ENCODE measurements at regions not wholly inside any gene's neighbourhood (a gene's known extent, or its start where the extent isn't known, plus 50 kb on each side); places are given as distances from the start of the nearest gene placed in this dataset.

DNA sequence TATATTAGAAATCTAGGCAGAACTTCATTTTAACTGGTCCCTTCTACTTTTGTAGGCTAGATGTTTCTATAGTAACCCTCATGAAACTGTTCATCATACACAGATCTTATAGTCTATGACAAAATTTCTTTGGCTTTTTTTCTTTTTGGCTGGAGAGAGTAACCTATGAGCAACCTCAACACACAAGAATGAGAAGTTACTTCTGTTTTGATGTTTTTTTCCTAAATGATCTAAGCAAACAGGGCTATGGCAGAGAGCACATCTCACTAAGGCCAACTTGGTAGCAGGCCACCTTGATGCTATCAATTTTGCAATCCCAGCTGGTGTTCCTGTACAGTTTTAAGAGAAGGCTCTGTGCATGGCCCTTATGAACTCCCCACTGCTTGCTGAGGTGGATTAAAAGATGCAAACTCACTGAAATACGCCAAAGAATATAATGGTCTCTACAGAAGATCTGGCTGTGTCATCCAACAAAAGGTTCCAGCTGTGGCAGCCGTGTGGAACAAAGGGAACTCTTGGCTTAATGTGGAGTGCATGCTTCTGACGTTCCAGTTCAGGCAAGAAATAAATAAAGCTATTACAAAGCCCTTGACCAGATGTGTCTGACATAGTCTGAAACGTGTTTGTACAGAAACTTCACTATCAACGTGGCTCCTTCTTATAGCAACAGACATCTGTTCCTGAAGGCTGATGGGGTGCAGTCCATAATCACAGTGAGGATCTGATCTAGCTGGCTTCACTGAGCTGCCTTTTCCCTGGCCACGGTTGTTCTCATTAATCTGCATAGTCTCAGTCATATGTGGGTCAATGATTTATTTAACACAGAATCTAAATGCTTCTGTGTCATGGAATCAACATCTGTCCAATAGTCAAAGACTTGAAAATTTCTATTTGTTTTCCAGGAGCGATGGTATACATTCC is 481.1 kb downstream of the BMP2 start:
- Histone ChIP-seq H2AK5ac (ENCODE audit: low read depth, low read length) (no peak overlapping the region), H3K27ac (ENCODE audit: insufficient read depth, low read length) (no peak overlapping the region), H4K20me1 (ENCODE audit: insufficient read depth, low read length) (no peaks in the 10 kb centered on the region), H2AFZ (replicated peaks; ENCODE audit: low read length, poor library complexity) (no peak overlapping the region), H3K9me1 (ENCODE audit: insufficient read depth, low read length) (no peaks in the 10 kb centered on the region), H2BK120ac (ENCODE audit: low read depth, low read length) (no peak overlapping the region), H2AK9ac (replicated peaks; ENCODE audit: low read depth, low read length, poor library complexity) (no peak overlapping the region), H3K4ac (ENCODE audit: low read depth, low read length) (no peak overlapping the region), H3K27me3 (ENCODE audit: control insufficient read depth, insufficient read depth, low read length) (no peaks in the 10 kb centered on the region), H3K4me1 (ENCODE audit: control insufficient read depth, insufficient read depth, low read length) (no peaks in the 10 kb centered on the region), H3K23ac (ENCODE audit: low read depth, low read length) (no peak overlapping the region), H2BK5ac (ENCODE audit: low read depth, low read length, poor library complexity, severe bottlenecking) (no peak overlapping the region), H3K9me3 (ENCODE audit: control insufficient read depth, insufficient read depth, low read length) (no peaks in the 10 kb centered on the region), H3K79me1 (ENCODE audit: low read depth in 1 of 2, low read length in 2 of 2) (no peaks in the 10 kb centered on the region), H4K5ac (ENCODE audit: low read depth, low read length) (no peak overlapping the region), H4K91ac (ENCODE audit: insufficient read depth, low read depth, low read length) (no peak overlapping the region), H3K36me3 (ENCODE audit: control insufficient read depth, insufficient read depth, low read length) (no peaks in the 10 kb centered on the region), H3K9ac (ENCODE audit: low read depth, low read length) (no peak overlapping the region), H2BK20ac (ENCODE audit: low read depth, low read length) (no peak overlapping the region), H3K56ac (ENCODE audit: extremely low read depth, insufficient read depth, low read length) (no peak overlapping the region), H3K4me2 (ENCODE audit: low read depth, low read length) (no peak overlapping the region), H2BK15ac (ENCODE audit: low read depth, low read length) (no peak overlapping the region), H3K4me3 (ENCODE audit: insufficient read depth, low read depth, low read length) (no peak overlapping the region), H3K18ac (ENCODE audit: low read depth, low read length) (no peak overlapping the region), H3K14ac (replicated peaks; ENCODE audit: low read depth, low read length) (no peak overlapping the region), H4K8ac (ENCODE audit: low read depth in 2 of 2, low read length in 2 of 2) (no peak overlapping the region)
- ChIA-PET POLR2A (ENCODE audit: unreplicated experiment) (no interaction called here), CTCF (no interaction called here)
- ATAC-seq (ENCODE audit: low read depth) (no peak), DNase-seq (no peak)
- WGBS, 2 experiments (ENCODE audit: extremely low coverage in 2 of 2, insufficient read length in 1 of 2) = no CpG with 5 or more reads among the region's 7 CpGs
- dilution Hi-C loops (cut with HindIII; ENCODE audit: low sequenced_read_pairs, unreplicated experiment) (no loop called here), intact Hi-C loops (cut with micrococcal nuclease) (no loop called here), in situ Hi-C loops (cut with MboI; ENCODE audit: low sequenced_read_pairs) (no loop called here)
- BruUV-seq (replicated peaks) = no TSS peak
- TF ChIP-seq, protein P1, sequence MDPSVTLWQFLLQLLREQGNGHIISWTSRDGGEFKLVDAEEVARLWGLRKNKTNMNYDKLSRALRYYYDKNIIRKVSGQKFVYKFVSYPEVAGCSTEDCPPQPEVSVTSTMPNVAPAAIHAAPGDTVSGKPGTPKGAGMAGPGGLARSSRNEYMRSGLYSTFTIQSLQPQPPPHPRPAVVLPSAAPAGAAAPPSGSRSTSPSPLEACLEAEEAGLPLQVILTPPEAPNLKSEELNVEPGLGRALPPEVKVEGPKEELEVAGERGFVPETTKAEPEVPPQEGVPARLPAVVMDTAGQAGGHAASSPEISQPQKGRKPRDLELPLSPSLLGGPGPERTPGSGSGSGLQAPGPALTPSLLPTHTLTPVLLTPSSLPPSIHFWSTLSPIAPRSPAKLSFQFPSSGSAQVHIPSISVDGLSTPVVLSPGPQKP (IDR thresholded peaks at IDR 0.05; ENCODE audit: borderline replicate concordance, low read depth, low read length) = no peak
- TF ChIP-seq BHLHE40 (IDR thresholded peaks at IDR 0.05; ENCODE audit: low read depth, low read length) (no peak), CEBPB (IDR thresholded peaks at IDR 0.05; ENCODE audit: low read depth, low read length) (no peak), NFE2L2 (IDR thresholded peaks at IDR 0.05; ENCODE audit: low read depth, low read length) (no peak), SMC3 (IDR thresholded peaks at IDR 0.05; ENCODE audit: low read depth, low read length) (no peak), POLR2A (IDR thresholded peaks at IDR 0.05; ENCODE audit: low read depth, low read length) (no peak), RAD21 (IDR thresholded peaks at IDR 0.05; ENCODE audit: low read length) (no peak), RFX5 (IDR thresholded peaks at IDR 0.05; ENCODE audit: low read depth, low read length) (no peak), RCOR1 (IDR thresholded peaks at IDR 0.05; ENCODE audit: insufficient replicate concordance, low read length) (no peak), CHD1 (IDR thresholded peaks at IDR 0.05; ENCODE audit: low read depth, low read length) (no peak), MAFK (IDR thresholded peaks at IDR 0.05; ENCODE audit: low read depth, low read length) (no peak), MXI1 (IDR thresholded peaks at IDR 0.05; ENCODE audit: borderline replicate concordance, low read depth, low read length) (no peak), MAZ (IDR thresholded peaks at IDR 0.05; ENCODE audit: borderline replicate concordance, low read depth, low read length) (no peak), FOS (IDR thresholded peaks at IDR 0.05; ENCODE audit: low read depth, low read length) (no peak)
- TF ChIP-seq, protein P2, sequence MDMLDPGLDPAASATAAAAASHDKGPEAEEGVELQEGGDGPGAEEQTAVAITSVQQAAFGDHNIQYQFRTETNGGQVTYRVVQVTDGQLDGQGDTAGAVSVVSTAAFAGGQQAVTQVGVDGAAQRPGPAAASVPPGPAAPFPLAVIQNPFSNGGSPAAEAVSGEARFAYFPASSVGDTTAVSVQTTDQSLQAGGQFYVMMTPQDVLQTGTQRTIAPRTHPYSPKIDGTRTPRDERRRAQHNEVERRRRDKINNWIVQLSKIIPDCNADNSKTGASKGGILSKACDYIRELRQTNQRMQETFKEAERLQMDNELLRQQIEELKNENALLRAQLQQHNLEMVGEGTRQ (IDR thresholded peaks at IDR 0.05; ENCODE audit: low read depth, low read length) = no peak
